Caki2 (cell line): ENCODE measurements at regions not wholly inside any gene's neighbourhood (a gene's known extent, or its start where the extent isn't known, plus 50 kb on each side); places are given as distances from the start of the nearest gene placed in this dataset.

Source experiments
- DNase-seq: peaks from one replicate; pipeline ENCODE4 v3.0.0-alpha.2; 2015; ENCODE audit warnings: low read depth
- in situ Hi-C: cut with HindIII; loops from 2 replicates; pipeline ENCODE4 v1.10.0; 2016; ENCODE audit warnings: low sequenced_read_pairs, low pct_unique_long_range_greater_than_20kb, mixed read lengths

DNA sequence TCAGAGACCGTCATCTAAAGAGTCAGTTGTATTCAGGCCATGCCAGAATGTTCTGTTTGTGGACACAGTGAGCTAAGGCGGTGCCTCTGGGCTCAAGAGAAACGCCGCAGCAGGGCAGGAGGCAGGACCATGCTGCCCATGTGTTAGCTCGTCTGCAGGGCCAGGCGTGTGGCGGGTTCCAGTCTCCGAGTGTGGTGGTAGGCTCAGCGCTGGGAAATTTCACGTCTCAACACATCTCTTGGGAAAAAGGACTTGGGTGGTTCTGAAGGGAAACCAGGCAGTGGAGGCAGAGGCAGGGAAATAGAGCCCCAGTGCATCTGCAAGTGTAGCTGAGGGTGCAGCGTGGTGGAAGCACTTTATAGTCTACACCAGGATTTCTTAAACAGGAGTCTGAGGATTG lies 56.9 kb upstream of the TAGAP start:
- in situ Hi-C loops, result no loop called here
- no peak for DNase-seq

DNA sequence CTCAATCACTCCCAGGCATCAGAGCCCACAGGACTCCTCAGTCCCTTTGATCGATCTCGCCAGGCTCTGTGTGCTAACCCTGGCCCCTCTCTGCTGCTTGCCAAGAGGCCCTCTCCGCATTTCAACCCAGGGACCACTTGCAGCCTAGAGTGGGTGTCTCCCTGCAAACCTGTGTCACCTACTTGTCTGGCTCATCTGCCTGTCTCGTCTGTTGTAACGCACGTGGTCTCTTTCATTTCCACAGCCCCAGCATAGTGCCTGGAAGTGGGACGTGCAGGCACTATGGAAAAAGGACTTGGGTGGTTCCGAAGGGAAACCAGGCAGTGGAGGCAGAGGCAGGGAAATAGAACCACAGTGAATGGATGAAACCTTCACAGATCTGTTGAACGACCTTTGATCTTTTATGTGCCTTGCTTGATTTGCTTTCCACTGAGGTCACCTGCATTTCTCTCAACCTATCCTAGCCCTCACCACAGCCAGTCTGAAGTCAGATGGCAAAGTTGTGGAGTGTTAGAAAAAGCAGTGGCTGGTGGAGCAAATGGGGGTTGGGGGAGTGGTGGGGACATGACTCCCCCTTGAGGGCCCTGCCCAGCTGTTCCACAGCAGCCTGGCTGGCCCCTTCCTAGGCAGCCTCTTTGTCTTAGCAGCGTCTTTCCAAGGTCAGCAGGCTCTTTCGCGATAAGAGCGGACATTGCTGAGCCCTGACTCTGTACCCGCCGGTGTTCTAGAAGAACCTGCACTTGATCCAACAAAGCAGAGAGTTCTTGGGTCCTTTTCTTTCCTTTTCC lies 55.8 kb upstream of the TAGAP start:
- no peak for DNase-seq
- in situ Hi-C loops, result no loop called here

DNA sequence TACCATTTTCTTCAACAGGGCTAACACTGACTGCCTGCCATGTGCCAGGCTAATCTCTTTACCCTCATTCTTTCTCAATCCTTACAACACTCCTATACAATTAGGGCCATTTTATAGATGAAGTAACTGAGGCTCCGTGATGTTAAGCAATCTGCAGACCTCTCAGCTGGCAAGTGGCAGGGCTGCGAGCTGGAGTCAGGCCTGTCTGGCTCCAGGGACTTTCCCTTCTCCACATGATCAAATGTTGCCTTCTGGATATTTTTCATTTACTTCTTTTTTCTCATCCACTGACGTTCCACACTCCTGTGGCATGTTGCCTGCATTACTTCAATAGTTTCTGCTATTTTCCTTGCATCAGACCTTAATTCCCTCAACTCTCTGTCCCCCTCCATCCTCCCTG lies 55.2 kb upstream of the TAGAP start:
- DNase-seq, result no peak
- in situ Hi-C loops, result no loop called here

DNA sequence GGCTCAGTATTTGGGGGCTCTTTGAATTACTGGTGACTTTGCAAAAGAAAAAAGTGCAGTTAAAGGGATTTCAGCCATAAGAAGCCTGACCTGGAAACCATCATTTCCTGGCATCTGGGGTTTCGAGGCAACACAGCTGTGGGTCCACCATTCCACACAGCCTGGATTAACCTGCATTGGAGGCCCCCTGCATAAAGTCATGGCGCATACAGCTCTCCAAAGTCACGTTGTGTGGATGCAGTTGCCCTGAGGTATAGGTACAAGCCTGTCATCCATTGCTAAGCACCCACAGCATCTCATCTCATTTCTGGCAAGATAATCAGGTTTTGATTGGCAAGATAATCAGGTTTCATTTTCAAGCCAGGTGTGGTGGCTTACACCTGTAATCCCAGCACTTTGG lies 54.5 kb upstream of the TAGAP start:
- DNase-seq, result no peak
- in situ Hi-C loops, result no loop called here

DNA sequence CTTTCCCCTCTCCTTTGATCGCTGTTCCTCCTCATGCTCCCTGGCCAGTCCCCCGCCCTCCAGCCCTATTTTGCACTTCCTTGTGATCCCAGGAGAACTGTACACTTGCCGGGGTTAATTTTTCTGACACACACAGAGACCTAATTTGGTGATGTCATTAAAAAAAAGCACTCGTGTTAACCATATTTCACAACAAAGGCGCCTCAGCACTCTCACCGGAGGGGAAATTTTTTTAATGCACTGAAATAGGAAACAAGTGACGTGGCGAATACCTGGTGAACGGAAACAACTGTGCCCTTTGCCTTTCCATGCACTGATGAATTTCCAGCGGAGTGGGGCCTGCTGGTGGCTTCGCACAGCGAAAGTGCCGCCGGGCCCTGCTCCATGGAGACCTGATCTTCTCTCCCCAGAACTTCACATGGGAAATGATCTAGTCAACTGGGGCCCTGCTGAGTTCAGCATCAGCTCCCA lies 53.9 kb upstream of the TAGAP start:
- in situ Hi-C loops, result no loop called here
- no peak for DNase-seq

- in situ Hi-C loops, result no loop called here
- DNase-seq, result no peak
Measured at GRCh38 chr6:159097256-159097655, 52.5 kb upstream of the TAGAP start.

DNA sequence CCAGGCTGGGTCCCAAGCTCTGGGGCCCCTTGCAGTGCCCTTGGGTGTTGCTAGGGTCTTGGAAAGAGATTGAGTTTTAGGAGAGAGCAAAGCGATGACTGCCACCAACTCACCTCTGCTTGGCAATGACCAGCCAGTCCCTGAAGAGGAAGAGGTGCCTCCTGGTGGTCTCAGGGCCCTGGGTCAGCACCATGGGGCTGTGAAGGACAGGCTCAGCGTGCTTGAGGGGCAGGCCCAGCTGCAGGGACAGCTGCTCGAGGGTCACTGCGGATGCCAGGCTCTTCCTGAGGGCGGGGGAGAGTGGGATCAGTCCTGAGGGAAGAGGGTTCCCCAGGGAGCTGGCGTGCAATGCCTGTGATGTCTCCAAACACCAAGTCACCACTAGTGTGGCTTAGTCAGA lies 50.8 kb upstream of the TAGAP start:
- DNase-seq, result no peak
- in situ Hi-C loops, result no loop called here

GRCh38 chr6:159094444-159095252 lies 49.9 kb upstream of the TAGAP start:
- no peak for DNase-seq
- in situ Hi-C loops, result no loop called here
